ENCODE measurements at regions not wholly inside any gene's neighbourhood (a gene's known extent, or its start where the extent isn't known, plus 50 kb on each side); places are given as distances from the start of the nearest gene placed in this dataset.

- CTCF ChIA-PET, result no interaction called here
- DNase-seq (ENCODE audit: extremely low spot score), result no peak
- no peak for TF ChIP-seq LEF1 (IDR thresholded peaks at IDR 0.05; ENCODE audit: borderline replicate concordance)
- POLR2A ChIA-PET, result no interaction called here
Measured at GRCh38 chr10:93189944-93190343, 116.3 kb downstream of the CYP26A1 start.

DNA sequence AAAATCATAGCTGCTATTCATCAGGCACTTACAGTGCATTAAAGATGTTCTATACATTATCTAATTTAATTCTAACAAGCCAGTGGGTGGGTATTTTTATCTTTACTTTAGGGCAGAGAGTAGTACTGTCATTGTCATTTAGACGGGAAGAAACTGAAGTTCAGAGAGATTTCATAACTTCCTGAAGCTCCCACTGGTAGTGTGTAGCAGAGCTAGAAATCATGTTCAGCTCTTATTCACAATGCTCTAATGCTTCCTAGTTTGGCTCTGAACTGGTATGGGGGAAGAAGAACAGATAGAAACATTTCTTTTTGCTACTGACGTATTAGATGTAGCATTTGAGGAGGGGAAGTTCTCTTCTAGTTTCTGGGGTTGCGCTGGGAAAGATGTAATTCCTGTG, 116.7 kb downstream of the CYP26A1 start:
- no peak for DNase-seq (ENCODE audit: extremely low spot score)
- POLR2A ChIA-PET, result no interaction called here
- TF ChIP-seq PKNOX1 (IDR thresholded peaks at IDR 0.05) (no peak), HDGF (IDR thresholded peaks at IDR 0.05; ENCODE audit: borderline replicate concordance) (no peak), NFRKB (IDR thresholded peaks at IDR 0.05) (no peak), CTBP1 (IDR thresholded peaks at IDR 0.05; ENCODE audit: borderline replicate concordance) (no peak), FOXM1 (IDR thresholded peaks at IDR 0.05; ENCODE audit: borderline replicate concordance) (no peak), BHLHE40 (IDR thresholded peaks at IDR 0.05; ENCODE audit: borderline replicate concordance) (no peak), FOXA1 (IDR thresholded peaks at IDR 0.05) (no peak), LEF1 (IDR thresholded peaks at IDR 0.05; ENCODE audit: borderline replicate concordance) (no peak), FOXK2 (IDR thresholded peaks at IDR 0.05) (no peak), SP1 (IDR thresholded peaks at IDR 0.05) (no peak)
- CTCF ChIA-PET, result no interaction called here

GRCh38 chr10:93193906-93194305, 120.2 kb downstream of the CYP26A1 start:
- TF ChIP-seq SP1 (IDR thresholded peaks at IDR 0.05), result no peak
- TF ChIP-seq ARNT (IDR thresholded peaks at IDR 0.05), result no peak
- no peak for TF ChIP-seq TARDBP (IDR thresholded peaks at IDR 0.05)
- no peak for TF ChIP-seq FOXA1 (IDR thresholded peaks at IDR 0.05)
- TF ChIP-seq L3MBTL2 (conservative IDR thresholded peaks at IDR 0.05), result no peak
- no peak for TF ChIP-seq FOXK2 (IDR thresholded peaks at IDR 0.05)
- TF ChIP-seq BHLHE40 (IDR thresholded peaks at IDR 0.05; ENCODE audit: borderline replicate concordance), result no peak
- no peak for TF ChIP-seq SUZ12 (IDR thresholded peaks at IDR 0.05)
- TF ChIP-seq FOXM1 (IDR thresholded peaks at IDR 0.05; ENCODE audit: borderline replicate concordance), result no peak
- no peak for TF ChIP-seq ZNF384 (IDR thresholded peaks at IDR 0.05)
- no peak for TF ChIP-seq LEF1 (IDR thresholded peaks at IDR 0.05; ENCODE audit: borderline replicate concordance)
- no peak for TF ChIP-seq PKNOX1 (IDR thresholded peaks at IDR 0.05)
- no peak for TF ChIP-seq HDGF (IDR thresholded peaks at IDR 0.05; ENCODE audit: borderline replicate concordance)
- TF ChIP-seq CTBP1 (IDR thresholded peaks at IDR 0.05; ENCODE audit: borderline replicate concordance), result no peak
- TF ChIP-seq ELF4 (IDR thresholded peaks at IDR 0.05), result no peak
- TF ChIP-seq NFRKB (IDR thresholded peaks at IDR 0.05), result no peak
- POLR2A ChIA-PET, result no interaction called here
- CTCF ChIA-PET, result interaction anchor here (0.6 kb wide), 1 partner anchor 31 kb away, joined by 3 read pairs; no protein-coding TSS in a partner anchor

DNA sequence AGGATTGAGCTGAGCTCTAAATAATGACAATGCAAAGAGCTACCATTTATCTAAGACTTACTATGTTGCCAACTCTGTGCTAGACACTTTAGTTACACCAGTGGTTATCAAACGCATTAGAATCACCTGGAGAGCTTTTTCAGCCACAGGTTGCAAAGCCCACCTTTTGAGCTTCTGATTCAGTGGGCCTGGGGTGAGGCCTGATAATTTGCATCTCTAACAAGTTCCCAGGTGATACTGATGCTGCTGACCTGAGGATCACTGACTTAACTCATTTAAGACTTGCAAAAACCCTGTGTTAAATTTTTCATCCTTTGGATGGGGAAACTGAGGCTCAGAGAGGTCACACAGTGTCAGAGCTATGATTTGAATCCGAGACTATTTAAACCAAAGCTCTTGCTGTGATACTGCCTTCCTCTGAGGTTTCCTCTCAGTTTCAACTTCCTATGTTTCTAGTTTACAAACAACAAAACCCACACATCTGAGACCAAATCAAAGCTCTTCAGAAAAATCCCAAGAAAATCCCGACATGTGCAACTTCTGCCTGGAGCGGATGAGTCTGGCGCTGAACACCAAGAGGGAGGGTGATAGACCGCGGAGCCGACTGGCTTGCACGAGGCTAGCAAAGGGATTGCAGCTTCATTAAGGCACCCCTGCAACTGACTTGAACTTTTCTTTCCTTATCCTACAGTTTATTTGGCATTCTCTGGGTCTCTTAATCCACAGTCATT, 124.9 kb downstream of the CYP26A1 start:
- DNase-seq (ENCODE audit: extremely low spot score), result no peak
- POLR2A ChIA-PET, result no interaction called here
- TF ChIP-seq BHLHE40 (IDR thresholded peaks at IDR 0.05; ENCODE audit: borderline replicate concordance), result no peak
- TF ChIP-seq HDGF (IDR thresholded peaks at IDR 0.05; ENCODE audit: borderline replicate concordance), result no peak
- no peak for TF ChIP-seq CTBP1 (IDR thresholded peaks at IDR 0.05; ENCODE audit: borderline replicate concordance)
- TF ChIP-seq LEF1 (IDR thresholded peaks at IDR 0.05; ENCODE audit: borderline replicate concordance), result no peak
- no peak for TF ChIP-seq NFRKB (IDR thresholded peaks at IDR 0.05)
- no peak for TF ChIP-seq SP1 (IDR thresholded peaks at IDR 0.05)
- TF ChIP-seq ELF4 (IDR thresholded peaks at IDR 0.05), result no peak
- no peak for TF ChIP-seq ARNT (IDR thresholded peaks at IDR 0.05)
- TF ChIP-seq PKNOX1 (IDR thresholded peaks at IDR 0.05), result no peak
- TF ChIP-seq SUZ12 (IDR thresholded peaks at IDR 0.05), result no peak
- no peak for TF ChIP-seq TARDBP (IDR thresholded peaks at IDR 0.05)
- TF ChIP-seq FOXM1 (IDR thresholded peaks at IDR 0.05; ENCODE audit: borderline replicate concordance), result no peak
- CTCF ChIA-PET, result no interaction called here

More at GRCh38 chr10:93193906-93194305, 120.2 kb downstream of the CYP26A1 start:
- no peak for DNase-seq (ENCODE audit: extremely low spot score)

GRCh38 chr10:93199191-93199751, 125.6 kb downstream of the CYP26A1 start:
- no peak for TF ChIP-seq L3MBTL2 (conservative IDR thresholded peaks at IDR 0.05)
- no peak for TF ChIP-seq CTBP1 (IDR thresholded peaks at IDR 0.05; ENCODE audit: borderline replicate concordance)
- TF ChIP-seq ELF4 (IDR thresholded peaks at IDR 0.05), result no peak
- TF ChIP-seq SP1 (IDR thresholded peaks at IDR 0.05), result no peak
- no peak for TF ChIP-seq FOXM1 (IDR thresholded peaks at IDR 0.05; ENCODE audit: borderline replicate concordance)
- no peak for TF ChIP-seq ZNF384 (IDR thresholded peaks at IDR 0.05)
- TF ChIP-seq FOXK2 (IDR thresholded peaks at IDR 0.05), result no peak
- no peak for TF ChIP-seq NFRKB (IDR thresholded peaks at IDR 0.05)
- TF ChIP-seq BHLHE40 (IDR thresholded peaks at IDR 0.05; ENCODE audit: borderline replicate concordance), result no peak
- TF ChIP-seq TARDBP (IDR thresholded peaks at IDR 0.05), result no peak
- TF ChIP-seq PKNOX1 (IDR thresholded peaks at IDR 0.05), result no peak
- TF ChIP-seq LEF1 (IDR thresholded peaks at IDR 0.05; ENCODE audit: borderline replicate concordance), result no peak
- DNase-seq (ENCODE audit: extremely low spot score), result no peak
- CTCF ChIA-PET, result no interaction called here
- POLR2A ChIA-PET, result no interaction called here
